ENCODE measurements at regions not wholly inside any gene's neighbourhood (a gene's known extent, or its start where the extent isn't known, plus 50 kb on each side); places are given as distances from the start of the nearest gene placed in this dataset.
"Not testable (repeated sequence)": the region's sequence is repeated elsewhere in the genome, so short reads cannot be mapped to it uniquely, and the experiment has no call there.

GRCh38 chr12:83276904-83277303 is 590.2 kb downstream of the TMTC2 start:
- DNase-seq: no peak

DNA sequence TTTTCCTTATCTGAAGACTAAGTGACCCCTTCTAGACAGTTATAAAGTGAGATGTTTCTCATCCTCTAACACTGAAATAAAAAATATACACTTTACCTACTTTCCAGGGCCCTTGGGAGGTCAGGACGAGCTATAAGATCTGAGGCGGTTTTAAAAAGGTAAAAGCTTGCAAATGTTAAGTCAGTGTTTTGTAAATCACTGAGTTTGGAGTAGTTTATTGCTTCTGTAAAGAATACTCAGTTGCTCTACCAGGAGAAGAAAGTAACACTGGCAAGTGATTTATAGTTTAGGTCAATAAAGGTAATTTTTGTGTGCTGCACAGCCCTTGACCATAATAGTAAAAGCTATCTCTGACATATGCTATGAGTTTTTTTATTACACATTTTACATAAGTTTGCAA is 584.5 kb downstream of the TMTC2 start:
- no peak for DNase-seq

DNA sequence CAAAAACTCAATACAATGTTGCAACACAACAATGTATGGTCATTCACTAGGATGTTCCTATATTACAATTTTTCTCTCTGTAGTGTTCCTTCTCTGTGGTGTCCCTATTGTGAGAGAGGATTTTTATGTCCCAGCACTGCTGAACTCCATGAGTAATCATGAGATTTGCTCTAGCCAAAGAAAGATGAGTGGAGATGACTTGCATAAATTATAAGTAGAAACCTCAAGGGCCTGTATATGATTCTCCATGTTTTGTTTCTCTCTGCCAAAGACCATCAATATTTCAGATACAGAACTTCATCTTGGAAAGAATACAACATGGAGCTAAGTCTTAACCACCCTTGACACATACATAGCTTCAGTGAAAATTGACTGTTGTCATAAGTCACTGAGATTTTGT is 579.1 kb downstream of the TMTC2 start:
- DNase-seq: no peak

GRCh38 chr12:83261998-83262397 is 575.3 kb downstream of the TMTC2 start:
- DNase-seq: no peak

GRCh38 chr12:83260126-83260525 is 573.4 kb downstream of the TMTC2 start:
- not testable (repeated sequence) for DNase-seq

DNA sequence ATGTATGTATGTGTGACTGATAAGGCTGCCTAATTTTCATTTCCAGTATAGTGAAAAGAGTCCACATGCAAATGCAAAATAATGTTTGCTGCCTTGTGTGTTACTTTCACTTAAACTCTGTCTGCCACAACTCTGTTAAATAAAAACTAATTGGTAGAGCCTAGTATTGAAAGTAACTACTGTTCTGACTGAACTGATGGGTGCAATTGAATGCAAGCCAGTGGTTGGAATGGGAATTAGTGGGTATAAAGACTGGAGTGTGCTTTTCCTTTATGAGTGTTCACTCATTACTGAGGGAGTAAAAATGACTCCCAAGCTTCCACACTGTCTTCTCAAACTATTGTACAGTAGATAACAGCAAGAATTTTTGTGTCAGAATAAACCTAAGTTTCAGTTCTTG is 571.0 kb downstream of the TMTC2 start:
- no peak for DNase-seq

- DNase-seq: no peak
Observed at GRCh38 chr12:83256562-83256961, 569.9 kb downstream of the TMTC2 start.

DNA sequence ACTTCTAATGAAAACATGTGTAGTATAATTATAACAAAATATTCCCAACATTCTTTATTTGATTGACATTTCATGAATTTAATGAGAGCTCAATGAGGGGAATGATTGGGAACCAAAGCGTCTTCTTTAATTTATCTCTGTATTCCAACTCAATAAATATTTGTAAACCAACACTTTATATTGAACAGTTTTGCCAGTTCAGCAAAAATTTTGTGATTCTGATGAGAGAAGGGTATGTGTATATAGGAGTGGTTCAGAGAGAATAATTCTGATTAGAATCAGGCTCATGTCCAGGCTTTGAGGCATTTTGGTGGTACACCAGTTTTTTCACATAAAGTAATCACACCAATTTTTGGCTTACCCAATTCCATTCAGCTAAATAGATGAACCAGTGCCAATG is 564.2 kb downstream of the TMTC2 start:
- DNase-seq: no peak

- no peak for DNase-seq
Observed at GRCh38 chr12:83245156-83245555, 558.5 kb downstream of the TMTC2 start.

DNA sequence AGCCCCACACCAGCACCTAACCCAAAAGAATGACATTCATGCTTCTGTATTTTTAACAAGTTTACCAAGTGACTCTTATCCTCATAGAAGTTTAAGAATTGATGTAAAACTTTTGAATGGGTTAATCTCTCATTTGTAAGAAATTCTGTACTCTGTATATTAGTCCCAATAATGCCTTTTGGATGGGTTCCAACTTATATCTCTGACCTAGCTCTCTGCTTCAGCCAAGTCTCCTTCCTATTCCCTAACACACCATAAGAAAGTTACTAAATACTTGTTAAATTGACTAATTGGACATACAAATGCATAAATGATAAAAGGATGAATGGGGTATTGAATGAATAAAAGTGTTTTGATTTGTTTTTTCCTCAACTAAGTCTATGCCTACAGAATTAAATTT is 557.3 kb downstream of the TMTC2 start:
- DNase-seq: no peak

DNA sequence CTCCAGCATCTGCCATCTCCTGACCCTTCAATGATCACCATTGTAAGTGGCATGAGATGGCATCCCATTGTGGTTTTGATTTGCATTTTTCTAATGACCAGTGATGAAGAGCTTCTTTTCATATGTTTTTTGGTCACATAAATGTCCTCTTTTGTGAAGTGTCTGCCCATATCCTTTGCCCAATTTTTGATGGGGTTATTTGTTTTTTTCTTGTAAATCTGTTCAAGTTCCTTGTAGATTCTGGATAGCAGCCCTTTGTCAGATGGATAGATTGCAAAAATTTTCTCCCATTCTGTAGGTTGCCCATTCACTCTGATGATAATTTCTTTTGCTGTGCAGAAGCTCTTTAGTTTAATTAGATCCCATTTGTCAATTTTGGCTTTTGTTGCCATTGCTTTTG is 547.3 kb downstream of the TMTC2 start:
- not testable (repeated sequence) for DNase-seq

DNA sequence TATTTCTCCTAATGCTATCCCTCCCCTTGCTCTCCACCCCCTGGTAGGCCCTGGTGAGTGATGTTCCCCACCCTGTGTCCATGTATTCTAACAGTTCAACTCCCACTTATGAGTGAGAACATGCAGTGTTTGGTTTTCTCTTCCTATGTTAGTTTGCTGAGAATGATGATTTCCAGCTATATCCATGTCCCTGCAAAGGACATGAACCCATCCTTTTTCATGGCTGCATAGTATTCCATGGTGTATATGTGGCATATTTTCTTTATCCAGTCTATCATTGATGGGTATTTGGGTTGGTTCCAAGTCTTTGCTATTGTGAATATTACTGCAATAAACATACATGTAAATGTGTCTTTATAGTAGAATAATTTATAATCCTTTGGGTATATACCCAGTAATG is 540.3 kb downstream of the TMTC2 start:
- not testable (repeated sequence) for DNase-seq

- DNase-seq: no peak
Observed at GRCh38 chr12:83225806-83226205, 539.1 kb downstream of the TMTC2 start.

DNA sequence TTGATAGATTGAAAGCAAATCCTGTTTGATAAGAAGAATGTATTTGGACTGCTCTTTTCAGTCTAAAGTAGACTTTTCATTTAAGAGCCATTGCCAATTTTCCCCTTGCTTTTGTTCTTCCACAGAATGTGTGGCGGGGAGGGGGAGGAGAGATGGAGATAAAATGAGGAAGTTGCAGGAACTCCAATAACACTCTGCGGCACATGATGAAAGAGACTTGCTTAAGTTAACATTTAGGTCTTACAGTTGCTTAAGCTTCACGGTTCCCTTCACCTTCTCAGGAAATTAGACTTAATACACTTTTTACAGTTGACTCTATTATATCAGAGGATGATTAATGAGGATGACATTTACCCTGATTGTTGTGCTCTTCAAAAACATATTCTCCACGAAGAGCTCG is 537.3 kb downstream of the TMTC2 start:
- no peak for DNase-seq

DNA sequence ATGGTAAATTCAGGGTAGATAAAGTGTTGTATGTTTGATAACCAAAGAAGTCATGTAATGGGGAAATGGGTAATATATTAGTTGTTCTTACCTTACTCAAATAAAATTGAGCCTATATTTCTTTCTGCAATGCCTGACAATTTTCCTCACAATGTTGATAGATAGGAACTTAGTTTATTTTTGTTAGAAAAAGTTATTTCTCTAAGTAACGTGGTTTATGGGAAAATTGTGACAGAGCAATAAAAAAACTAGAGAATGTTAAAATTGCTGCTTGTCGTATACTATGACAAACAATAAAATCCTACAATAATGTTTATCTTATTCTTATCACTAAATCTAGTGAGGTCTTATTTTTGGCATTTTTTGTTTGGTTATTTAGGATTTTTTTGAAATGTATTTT is 534.1 kb downstream of the TMTC2 start:
- no peak for DNase-seq

- no peak for DNase-seq
Observed at GRCh38 chr12:83216230-83216629, 529.5 kb downstream of the TMTC2 start.

- no peak for DNase-seq
Observed at GRCh38 chr12:83214185-83214584, 527.5 kb downstream of the TMTC2 start.

DNA sequence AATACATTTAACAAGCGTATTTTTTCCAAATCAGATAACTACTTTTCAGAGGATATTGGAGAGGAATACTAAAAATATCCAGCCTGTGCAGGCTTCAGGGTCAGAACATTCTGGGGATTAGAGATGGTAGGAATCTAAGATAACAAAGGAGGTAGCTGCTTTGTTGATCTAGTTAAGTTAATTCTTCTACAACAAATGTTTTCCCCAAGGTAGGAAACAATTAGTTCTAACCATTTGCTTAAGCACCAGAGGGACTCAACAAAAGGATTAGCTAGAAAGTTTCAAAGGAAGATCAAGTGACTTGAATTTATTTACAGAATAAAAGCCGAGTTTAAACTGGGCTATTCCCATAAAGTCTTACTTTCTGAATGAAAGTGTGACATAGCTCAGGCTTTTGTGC is 524.2 kb downstream of the TMTC2 start:
- DNase-seq: no peak

GRCh38 chr12:83199069-83199468 is 512.4 kb downstream of the TMTC2 start:
- no peak for DNase-seq

- DNase-seq: no peak
Observed at GRCh38 chr12:83198291-83199015, 511.7 kb downstream of the TMTC2 start.

- DNase-seq: no peak
Observed at GRCh38 chr12:83197483-83197914, 510.8 kb downstream of the TMTC2 start.

GRCh38 chr12:83196694-83197350 is 510.1 kb downstream of the TMTC2 start:
- no peak for DNase-seq

GRCh38 chr12:83190631-83191390 is 504.1 kb downstream of the TMTC2 start:
- no peak for DNase-seq

GRCh38 chr12:83186419-83186818 is 499.7 kb downstream of the TMTC2 start:
- DNase-seq: no peak
